ENCODE measurements at regions not wholly inside any gene's neighbourhood (a gene's known extent, or its start where the extent isn't known, plus 50 kb on each side); places are given as distances from the start of the nearest gene placed in this dataset.

- Mint-ChIP-seq H3K9me3 (peaks cover 4% of the 10 kb centered on the region), H3K4me1 (peaks cover 7% of the 10 kb centered on the region), H3K4me3 (no peak overlapping the region), H3K27ac (no peak overlapping the region), H3K27me3 (ENCODE audit: insufficient read depth) (no peaks in the 10 kb centered on the region), H3K36me3 (ENCODE audit: low read depth) (no peaks in the 10 kb centered on the region)
- no peak for TF ChIP-seq CTCF (conservative IDR thresholded peaks at IDR 0.05)
- peak overlapping the region; percentile 62 for H3K27ac ChIP-seq (ENCODE audit: low read depth, low read length)
- H3K27me3 ChIP-seq (ENCODE audit: control insufficient read depth, insufficient read depth, low read length, poor library complexity, severe bottlenecking), result no peaks in the 10 kb centered on the region
- DNase-seq, result no peak
- H3K9ac ChIP-seq (ENCODE audit: extremely low read depth, low read length, poor library complexity, severe bottlenecking), result no peak overlapping the region
- H3K4me1 ChIP-seq (ENCODE audit: control insufficient read depth, insufficient read depth, low read length), result no peaks in the 10 kb centered on the region
- no peak overlapping the region for H3K4me3 ChIP-seq (ENCODE audit: low read length)
- no peaks in the 10 kb centered on the region for H3K36me3 ChIP-seq (ENCODE audit: control insufficient read depth, insufficient read depth, low read length)
- 77 to 80% methylated on average over 11 to 13 of the region's 13 CpGs for WGBS, 2 experiments (ENCODE audit: insufficient coverage in 1 of 2, insufficient read length in 1 of 2)
- no peaks in the 10 kb centered on the region for H3K9me3 ChIP-seq (ENCODE audit: control insufficient read depth, low read length)
Measured at GRCh38 chr2:2901384-2902345, 476.0 kb downstream of the EIPR1 start.

DNA sequence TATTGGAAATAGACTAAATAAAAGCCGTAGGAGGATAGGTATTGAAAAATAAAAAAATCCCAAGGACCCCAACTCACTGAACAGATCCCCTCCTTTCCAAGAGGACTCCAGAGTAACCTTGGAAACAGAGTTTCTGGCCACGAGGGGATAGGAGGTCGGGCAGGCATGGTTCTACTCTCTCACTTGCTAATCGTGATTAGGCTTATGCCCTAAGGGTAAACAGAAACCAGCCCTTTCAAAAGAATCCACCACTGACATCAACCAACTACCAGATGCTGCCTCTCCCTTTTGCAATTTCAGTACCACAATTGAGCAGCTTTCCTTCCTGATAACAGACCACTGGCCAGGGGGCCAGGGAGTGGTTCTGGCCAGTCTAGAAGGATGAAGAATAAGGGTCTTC lies 477.8 kb downstream of the EIPR1 start:
- H3K27ac Mint-ChIP-seq, result no peak overlapping the region
- DNase-seq, result no peak

GRCh38 chr2:2898744-2899143 lies 478.9 kb downstream of the EIPR1 start:
- 77 to 87% methylated on average over 2 of the region's 2 CpGs for WGBS, 2 experiments (ENCODE audit: insufficient coverage in 1 of 2, insufficient read length in 1 of 2)
- no peak for TF ChIP-seq CTCF (conservative IDR thresholded peaks at IDR 0.05)
- no peaks in the 10 kb centered on the region for H3K36me3 ChIP-seq (ENCODE audit: control insufficient read depth, insufficient read depth, low read length)
- Mint-ChIP-seq H3K36me3 (ENCODE audit: low read depth) (no peaks in the 10 kb centered on the region), H3K27ac (no peak overlapping the region), H3K9me3 (peaks cover 11% of the 10 kb centered on the region), H3K4me1 (peaks cover 7% of the 10 kb centered on the region), H3K4me3 (no peak overlapping the region), H3K27me3 (ENCODE audit: insufficient read depth) (no peaks in the 10 kb centered on the region)
- H3K27ac ChIP-seq (ENCODE audit: low read depth, low read length), result no peak overlapping the region
- no peak overlapping the region for H3K4me3 ChIP-seq (ENCODE audit: low read length)
- no peak overlapping the region for H3K9ac ChIP-seq (ENCODE audit: extremely low read depth, low read length, poor library complexity, severe bottlenecking)
- no peaks in the 10 kb centered on the region for H3K9me3 ChIP-seq (ENCODE audit: control insufficient read depth, low read length)
- H3K4me1 ChIP-seq (ENCODE audit: control insufficient read depth, insufficient read depth, low read length), result no peaks in the 10 kb centered on the region
- no peaks in the 10 kb centered on the region for H3K27me3 ChIP-seq (ENCODE audit: control insufficient read depth, insufficient read depth, low read length, poor library complexity, severe bottlenecking)
- DNase-seq, result no peak

More for the DNA sequence above, 477.8 kb downstream of the EIPR1 start:
- no peaks in the 10 kb centered on the region for H3K36me3 Mint-ChIP-seq (ENCODE audit: low read depth)
- TF ChIP-seq CTCF (conservative IDR thresholded peaks at IDR 0.05), result no peak
- WGBS, 2 experiments (ENCODE audit: insufficient coverage in 1 of 2, insufficient read length in 1 of 2), result 50 to 86% methylated on average over 2 to 4 of the region's 4 CpGs
- H3K4me1 Mint-ChIP-seq, result peaks cover 7% of the 10 kb centered on the region
- Histone ChIP-seq H3K27ac (ENCODE audit: low read depth, low read length) (peak overlapping the region; percentile 62), H3K9ac (ENCODE audit: extremely low read depth, low read length, poor library complexity, severe bottlenecking) (no peak overlapping the region), H3K27me3 (ENCODE audit: control insufficient read depth, insufficient read depth, low read length, poor library complexity, severe bottlenecking) (no peaks in the 10 kb centered on the region), H3K9me3 (ENCODE audit: control insufficient read depth, low read length) (no peaks in the 10 kb centered on the region), H3K4me3 (ENCODE audit: low read length) (no peak overlapping the region), H3K36me3 (ENCODE audit: control insufficient read depth, insufficient read depth, low read length) (no peaks in the 10 kb centered on the region), H3K4me1 (ENCODE audit: control insufficient read depth, insufficient read depth, low read length) (no peaks in the 10 kb centered on the region)
- H3K4me3 Mint-ChIP-seq, result no peak overlapping the region
- H3K9me3 Mint-ChIP-seq, result peaks cover 11% of the 10 kb centered on the region
- no peaks in the 10 kb centered on the region for H3K27me3 Mint-ChIP-seq (ENCODE audit: insufficient read depth)
